BE2C (cell line): ENCODE measurements at regions not wholly inside any gene's neighbourhood (a gene's known extent, or its start where the extent isn't known, plus 50 kb on each side); places are given as distances from the start of the nearest gene placed in this dataset.

Experiments
- DNase-seq: peaks from one replicate; pipeline ENCODE4 v3.0.0-alpha.2; 2020
- H3K27me3 ChIP-seq: fragments of 250-450 bp; sonication (Bioruptor Pico); 2 replicates; pipeline ENCODE4 v1.5.1; 2020; ENCODE audit warnings: mild to moderate bottlenecking
- H3K36me3 ChIP-seq: fragments of 250-450 bp; sonication (Bioruptor Pico); 2 replicates; pipeline ENCODE4 v1.5.1; 2020; ENCODE audit warnings: mild to moderate bottlenecking
- H3K4me1 ChIP-seq: fragments of 250-450 bp; sonication (Bioruptor Pico); 2 replicates; pipeline ENCODE4 v1.5.1; 2020
- H3K4me3 ChIP-seq: 2 replicates; pipeline ENCODE4 v1.5.1; 2011; ENCODE audit warnings: low read depth, low read length
- H3K9me3 ChIP-seq: fragments of 250-450 bp; sonication (Bioruptor Pico); 2 replicates; pipeline ENCODE4 v1.5.1; 2020
- TF ChIP-seq, protein P1 (sequence below): IDR thresholded peaks from 2 replicates; pipeline ENCODE4 v1.5.1; 2012; ENCODE audit warnings: mild to moderate bottlenecking, low read depth, low read length

GRCh38 chr7:159198016-159198724 lies 53.5 kb upstream of the VIPR2 start:
- Histone ChIP-seq H3K27me3 (no peaks in the 10 kb centered on the region), H3K36me3 (no peaks in the 10 kb centered on the region), H3K4me3 (no peak overlapping the region), H3K4me1 (no peaks in the 10 kb centered on the region), H3K9me3 (no peaks in the 10 kb centered on the region)
- TF ChIP-seq, protein P1, sequence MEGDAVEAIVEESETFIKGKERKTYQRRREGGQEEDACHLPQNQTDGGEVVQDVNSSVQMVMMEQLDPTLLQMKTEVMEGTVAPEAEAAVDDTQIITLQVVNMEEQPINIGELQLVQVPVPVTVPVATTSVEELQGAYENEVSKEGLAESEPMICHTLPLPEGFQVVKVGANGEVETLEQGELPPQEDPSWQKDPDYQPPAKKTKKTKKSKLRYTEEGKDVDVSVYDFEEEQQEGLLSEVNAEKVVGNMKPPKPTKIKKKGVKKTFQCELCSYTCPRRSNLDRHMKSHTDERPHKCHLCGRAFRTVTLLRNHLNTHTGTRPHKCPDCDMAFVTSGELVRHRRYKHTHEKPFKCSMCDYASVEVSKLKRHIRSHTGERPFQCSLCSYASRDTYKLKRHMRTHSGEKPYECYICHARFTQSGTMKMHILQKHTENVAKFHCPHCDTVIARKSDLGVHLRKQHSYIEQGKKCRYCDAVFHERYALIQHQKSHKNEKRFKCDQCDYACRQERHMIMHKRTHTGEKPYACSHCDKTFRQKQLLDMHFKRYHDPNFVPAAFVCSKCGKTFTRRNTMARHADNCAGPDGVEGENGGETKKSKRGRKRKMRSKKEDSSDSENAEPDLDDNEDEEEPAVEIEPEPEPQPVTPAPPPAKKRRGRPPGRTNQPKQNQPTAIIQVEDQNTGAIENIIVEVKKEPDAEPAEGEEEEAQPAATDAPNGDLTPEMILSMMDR, result no peak
- DNase-seq, result no peak

DNA sequence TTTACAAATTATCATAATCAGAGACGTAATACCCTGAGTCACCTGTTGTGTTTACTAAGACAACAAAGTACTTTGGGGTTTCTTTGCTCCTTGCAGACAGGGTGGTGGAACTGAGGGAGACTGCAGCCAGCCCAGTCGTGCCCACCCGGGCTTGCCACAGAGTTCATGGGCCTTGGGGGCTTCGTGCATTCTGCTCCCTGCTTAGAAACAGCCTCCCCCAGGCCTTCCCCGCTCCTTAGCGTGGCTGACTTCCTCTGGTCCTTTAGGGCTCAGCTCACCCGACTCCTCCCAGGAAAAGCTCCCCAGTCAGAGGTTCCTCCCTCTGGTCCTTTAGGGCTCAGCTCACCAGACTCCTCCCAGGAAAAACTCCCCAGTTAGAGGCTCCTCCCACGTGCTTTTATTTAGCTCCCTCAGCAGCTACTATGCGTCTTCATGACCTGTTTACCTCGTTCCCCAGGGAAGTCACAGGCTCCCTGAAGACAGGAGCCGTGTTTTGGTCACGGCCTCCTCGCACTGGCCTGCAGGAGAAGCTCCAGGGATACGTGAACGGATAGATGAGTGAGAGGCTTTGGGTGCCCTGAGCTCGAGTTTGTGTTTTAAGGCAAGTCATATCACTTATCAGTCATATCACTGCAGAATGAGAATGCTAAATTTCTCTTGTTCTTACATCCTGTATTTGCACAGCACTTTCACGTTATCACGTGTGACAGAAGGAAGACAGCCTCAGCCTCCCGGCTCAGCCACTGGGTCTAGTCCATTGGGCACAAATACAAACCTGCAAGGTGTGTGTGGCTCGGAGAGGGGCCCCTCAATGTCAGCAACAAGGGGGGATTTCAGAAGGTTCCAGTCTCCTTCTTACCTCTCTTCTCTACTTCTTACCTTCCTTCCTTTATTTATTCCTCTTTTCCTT lies 52.7 kb upstream of the VIPR2 start:
- H3K9me3 ChIP-seq, result no peaks in the 10 kb centered on the region

GRCh38 chr7:159196584-159196983 lies 51.9 kb upstream of the VIPR2 start:
- H3K27me3 ChIP-seq, result no peaks in the 10 kb centered on the region
- no peaks in the 10 kb centered on the region for H3K4me1 ChIP-seq
- H3K4me3 ChIP-seq, result no peak overlapping the region
- TF ChIP-seq, protein P1, result no peak
- no peaks in the 10 kb centered on the region for H3K9me3 ChIP-seq
- DNase-seq, result no peak
- H3K36me3 ChIP-seq, result no peaks in the 10 kb centered on the region

More for the DNA sequence above, 52.7 kb upstream of the VIPR2 start:
- H3K27me3 ChIP-seq, result no peaks in the 10 kb centered on the region
- no peak overlapping the region for H3K4me3 ChIP-seq
- no peaks in the 10 kb centered on the region for H3K36me3 ChIP-seq
- TF ChIP-seq, protein P1, result no peak
- H3K4me1 ChIP-seq, result no peaks in the 10 kb centered on the region
- DNase-seq, result no peak

- TF ChIP-seq, protein P1, result no peak
- no peak for DNase-seq
- Histone ChIP-seq H3K4me1 (no peaks in the 10 kb centered on the region), H3K27me3 (no peaks in the 10 kb centered on the region), H3K36me3 (no peaks in the 10 kb centered on the region), H3K4me3 (no peak overlapping the region), H3K9me3 (no peaks in the 10 kb centered on the region)
These were observed 51.3 kb upstream of the VIPR2 start for GRCh38 chr7:159195946-159196345.
